ENCODE measurements at regions not wholly inside any gene's neighbourhood (a gene's known extent, or its start where the extent isn't known, plus 50 kb on each side); places are given as distances from the start of the nearest gene placed in this dataset.

DNA sequence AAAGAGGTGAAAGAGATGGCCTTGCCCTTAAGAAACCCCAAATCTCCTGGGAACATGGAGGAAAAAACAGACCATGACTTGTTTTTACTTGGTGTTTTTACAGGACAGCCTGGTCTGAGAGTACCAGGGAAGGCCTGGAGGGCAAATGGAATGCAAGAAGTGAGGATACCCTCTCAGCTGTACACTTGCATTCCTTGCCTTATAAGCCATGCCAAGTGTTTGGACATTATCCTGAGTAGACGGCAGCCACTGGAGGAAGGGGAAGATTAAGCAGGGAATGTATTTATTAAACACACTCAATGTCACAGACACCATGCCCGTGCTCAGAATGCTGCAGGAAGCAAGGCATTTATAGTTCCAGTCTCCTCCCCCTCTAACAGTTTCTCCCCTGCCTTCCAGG is 581.4 kb downstream of the CDK5RAP2 start:
- DNase-seq: no peak

- DNase-seq: no peak
Observed at GRCh38 chr9:119991797-119992196, 588.2 kb downstream of the CDK5RAP2 start.

DNA sequence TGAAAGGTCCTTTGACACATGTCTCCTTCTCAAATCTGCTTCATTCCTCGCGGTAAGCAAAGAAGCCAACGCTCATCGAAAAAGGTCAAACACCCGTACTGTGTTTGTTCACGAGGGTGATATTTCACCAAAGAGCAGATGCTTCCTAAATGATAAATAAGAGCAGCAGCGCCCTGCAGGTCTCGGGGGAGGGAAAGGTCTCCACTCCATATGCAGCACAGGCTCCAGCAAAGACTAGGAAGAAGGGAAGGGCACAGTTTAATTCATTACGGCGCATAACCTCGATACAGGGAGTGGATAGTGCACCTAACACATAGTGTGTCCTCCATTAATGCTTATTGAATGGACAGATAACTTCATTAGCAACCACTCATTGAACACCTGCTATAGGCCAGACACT is 593.3 kb downstream of the CDK5RAP2 start:
- DNase-seq: no peak

DNA sequence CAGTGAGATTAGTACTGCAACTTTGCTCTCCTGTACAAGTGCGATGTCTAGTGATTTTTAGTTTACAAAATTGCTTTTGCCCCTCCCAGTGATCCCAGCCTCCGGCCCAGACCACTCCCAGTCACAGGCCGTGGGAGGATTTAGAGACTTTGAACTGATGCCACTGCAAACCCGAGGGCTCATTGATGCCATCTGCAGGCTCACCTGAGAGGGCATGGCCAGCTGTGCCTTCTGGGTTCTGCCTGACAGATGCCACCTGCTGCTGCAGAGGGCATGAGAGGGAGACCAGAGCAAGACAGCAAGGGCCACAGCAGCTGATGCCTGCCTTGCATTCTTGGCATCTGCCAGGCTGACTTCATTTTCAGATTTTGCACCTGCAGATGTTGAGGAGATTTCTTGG is 593.8 kb downstream of the CDK5RAP2 start:
- DNase-seq: no peak

DNA sequence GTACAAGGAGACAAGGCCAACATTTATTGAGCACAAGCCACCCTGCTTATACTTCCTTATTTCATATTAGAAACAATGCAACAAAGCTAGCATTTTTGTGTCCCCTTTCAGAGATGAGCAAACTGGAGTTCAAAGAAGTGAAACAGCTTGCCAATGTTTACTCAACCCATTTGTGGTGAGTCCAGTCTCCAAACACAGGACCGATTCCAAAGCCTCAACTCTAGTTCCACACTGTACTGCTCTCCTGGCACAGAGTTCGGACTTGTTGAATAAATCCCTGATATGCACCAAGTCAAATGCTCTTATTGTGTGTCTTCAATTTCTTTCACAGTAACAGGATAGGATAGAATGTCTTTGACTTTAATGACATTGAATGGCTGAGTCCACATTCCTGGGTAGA is 604.8 kb upstream of the BRINP1 start:
- DNase-seq: no peak

GRCh38 chr9:119968836-119969707 is 599.8 kb upstream of the BRINP1 start:
- DNase-seq: peak; percentile 34

DNA sequence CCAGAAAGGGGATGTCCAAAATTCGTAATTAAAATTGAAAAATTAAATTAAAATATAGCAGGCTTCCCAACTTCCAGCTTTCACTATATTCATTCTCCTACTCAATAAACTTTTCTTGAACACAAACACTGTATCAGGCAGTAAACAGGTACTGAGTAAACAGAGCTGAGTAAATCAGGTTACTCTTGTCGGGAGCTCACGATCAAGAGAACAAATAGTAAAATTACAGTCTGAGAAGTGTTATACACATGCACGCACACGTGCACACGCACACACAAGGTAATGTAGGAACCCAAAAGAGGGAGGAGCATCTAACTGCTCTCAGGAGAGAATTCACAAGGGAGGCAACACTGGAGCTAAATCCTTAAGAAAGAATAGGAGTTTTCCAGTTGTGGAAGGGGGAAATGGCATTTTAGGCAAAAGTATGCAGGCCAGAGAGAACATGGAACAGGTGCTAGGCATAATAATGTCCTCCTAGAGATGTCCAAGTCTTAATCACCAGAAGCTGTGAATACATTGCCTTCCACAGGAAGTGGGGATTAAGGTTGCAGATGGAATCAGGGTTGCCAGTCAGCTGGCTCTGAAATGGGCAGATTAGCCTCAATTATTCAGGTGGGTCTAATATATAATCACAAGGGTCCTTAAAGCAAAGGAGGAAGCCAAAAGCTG is 598.8 kb upstream of the BRINP1 start:
- DNase-seq: no peak

DNA sequence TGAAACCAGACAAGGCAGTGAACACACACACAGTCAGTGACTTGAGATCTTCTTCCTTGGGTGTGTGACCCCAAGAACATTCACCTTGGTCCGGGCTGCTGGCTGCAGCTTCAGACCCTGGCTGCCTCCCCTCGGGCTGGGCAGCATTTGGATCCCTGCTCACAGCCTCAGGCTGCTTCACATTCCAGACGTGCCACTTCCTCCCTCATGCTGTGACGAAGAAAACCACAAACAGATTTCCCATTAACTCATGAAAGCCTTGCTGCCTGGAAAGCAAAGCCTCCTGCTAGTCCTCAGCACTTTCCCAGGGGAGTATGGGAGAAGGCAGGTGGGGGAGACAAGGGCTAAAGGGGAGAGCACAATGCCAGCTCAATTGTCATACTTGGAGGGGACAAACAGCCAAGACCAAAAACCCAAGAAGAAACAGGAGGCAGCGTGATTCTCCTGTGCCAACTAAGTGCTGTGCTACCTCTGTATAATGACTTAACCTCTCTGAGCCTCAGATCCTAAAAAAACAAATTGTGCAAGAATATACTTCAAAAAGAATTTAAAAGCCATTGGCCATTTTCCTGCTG is 594.6 kb upstream of the BRINP1 start:
- DNase-seq: peak; percentile 43

DNA sequence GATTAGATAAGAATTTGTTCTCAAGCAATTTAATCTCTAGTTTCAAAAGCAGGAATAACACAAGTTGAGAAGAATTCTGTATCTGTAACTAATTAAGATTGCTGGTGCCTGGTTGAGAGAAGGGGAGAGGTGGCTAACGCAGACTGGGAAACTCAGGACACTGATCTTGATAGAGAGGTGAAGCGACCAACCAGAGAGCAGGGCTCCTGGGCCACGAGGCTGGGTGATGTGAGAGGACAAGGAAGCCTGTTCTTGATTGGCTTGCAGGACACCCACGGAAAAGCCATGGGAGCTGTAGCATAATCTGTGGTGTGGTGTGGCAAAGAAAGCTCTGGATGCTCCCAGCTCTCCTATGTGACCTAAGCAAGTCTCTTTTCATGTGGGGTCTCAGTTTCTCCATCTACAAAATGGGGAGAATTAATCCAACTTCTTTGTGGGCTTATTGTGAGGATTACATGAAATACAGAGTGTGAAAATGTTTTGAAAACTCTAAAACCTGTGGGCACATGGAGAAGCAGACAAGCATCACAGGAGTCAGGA is 594.1 kb upstream of the BRINP1 start:
- no peak for DNase-seq

DNA sequence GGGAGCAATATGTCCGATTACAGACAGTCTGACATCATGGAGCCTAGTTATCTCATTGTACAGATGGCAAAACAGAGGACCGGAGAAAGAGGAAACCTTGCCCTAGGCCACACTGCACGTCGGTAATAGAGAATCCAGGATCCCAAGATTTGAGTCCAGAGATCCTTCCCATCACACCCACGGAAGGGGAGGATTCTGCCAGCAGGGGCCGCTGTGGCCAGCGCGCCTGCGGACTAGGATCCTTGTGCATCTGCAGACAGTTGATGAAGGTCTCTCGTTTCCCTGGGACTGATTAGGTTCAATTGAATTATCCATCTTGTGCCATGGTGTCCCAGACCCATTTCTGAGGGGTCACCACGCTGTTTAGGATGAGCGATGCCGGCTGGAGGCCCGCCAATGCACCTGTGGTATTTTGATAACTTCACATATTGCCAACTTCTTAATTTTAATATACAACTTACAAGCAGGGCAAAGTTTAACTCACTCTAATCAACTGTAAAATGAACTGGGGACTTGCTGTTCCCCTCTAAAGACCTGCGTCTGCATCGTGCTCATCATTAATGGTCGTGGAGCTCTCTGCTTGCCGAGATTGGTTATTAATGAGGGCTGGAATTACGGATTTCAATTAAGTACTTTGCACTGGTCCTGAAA is 592.7 kb upstream of the BRINP1 start:
- no peak for DNase-seq

DNA sequence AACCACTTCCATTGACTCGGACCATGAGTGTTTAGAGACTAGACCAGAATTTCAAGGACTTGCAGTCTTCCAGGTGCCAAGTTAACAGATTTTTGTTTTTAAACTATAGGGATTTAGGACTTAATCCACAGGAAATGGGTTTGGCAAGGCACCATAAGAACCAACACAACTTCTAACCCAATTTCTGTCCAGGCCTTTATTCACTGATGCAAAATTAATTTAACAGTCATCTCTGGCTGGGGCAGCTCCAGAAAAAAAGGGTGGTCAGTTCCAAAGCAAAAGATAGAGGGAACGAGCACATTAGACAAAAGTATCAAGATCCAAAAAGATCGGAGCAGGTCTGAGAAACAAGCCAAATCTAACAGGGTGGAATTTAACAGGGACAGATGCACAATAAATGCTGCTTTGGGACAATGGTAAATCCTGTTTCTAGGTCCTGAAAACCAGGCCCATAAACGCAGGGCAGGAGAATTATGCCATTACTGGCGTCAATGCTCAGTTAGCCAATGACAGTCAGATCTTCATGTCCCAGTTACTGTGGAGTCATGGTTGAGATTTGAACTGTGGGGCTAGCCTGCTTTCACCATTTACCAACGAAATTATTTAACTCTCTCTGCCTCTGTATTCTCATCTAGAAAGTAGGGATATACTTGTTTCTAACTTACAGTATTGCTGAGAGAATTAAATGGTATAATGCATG is 590.8 kb upstream of the BRINP1 start:
- DNase-seq: no peak

DNA sequence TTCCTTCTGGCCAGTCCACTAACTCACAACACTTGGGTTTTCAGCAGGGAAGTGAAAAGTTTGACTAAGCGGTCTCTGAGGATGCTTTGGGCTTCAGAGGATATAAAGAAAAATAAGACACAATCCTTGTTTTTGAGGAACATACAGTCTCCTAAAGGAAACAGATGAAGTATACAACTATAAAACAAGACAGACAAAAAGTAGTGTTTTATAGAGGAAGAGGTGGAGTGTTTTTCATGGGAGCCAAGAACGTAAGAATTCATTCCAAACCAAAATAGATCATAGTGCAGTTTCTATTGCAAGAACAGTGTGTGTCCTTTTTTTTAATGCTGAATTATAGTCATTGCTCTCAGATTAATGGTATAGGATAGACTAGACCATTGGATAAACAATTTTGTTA is 586.9 kb upstream of the BRINP1 start:
- DNase-seq: no peak

GRCh38 chr9:119955276-119955675 is 586.0 kb upstream of the BRINP1 start:
- DNase-seq: no peak

DNA sequence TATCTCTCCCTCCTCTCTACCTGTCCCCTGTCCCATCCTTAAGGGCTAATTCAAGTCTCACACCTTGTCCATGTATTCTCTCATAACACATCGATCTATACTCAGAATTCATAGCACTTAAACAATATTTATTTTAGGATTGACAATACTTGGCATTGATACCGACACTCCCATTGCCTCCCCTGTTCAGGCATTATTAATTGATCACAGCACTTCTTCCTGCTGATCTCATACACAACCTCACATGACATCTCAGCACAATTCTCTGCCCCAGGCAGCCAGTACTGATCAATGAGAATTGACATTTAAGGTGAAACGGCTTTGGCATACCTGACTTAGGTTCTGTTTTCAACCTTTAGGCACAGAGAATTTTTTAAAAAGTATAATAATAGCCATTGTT is 582.4 kb upstream of the BRINP1 start:
- DNase-seq: no peak

GRCh38 chr9:119951090-119951489 is 581.9 kb upstream of the BRINP1 start:
- DNase-seq: no peak

GRCh38 chr9:119945686-119946085 is 576.5 kb upstream of the BRINP1 start:
- no peak for DNase-seq

DNA sequence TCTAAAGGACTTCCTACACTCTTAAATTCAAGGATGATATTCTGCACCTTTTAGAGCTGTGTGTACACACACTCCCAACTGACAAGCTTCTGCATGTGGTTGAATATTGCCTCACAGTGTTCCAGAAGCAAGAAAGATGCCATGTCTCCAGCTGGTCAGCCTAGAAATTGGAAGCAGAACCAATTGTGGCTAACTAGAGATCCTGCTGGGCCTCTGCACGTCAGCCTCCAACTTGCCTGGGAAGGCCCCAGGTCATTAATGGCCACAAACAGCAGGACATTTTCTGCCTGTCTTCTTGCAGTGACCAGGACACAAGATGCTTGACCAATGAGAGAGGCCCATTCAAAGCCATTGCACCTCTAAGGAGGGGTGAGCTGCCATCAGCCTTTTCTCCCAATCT is 571.9 kb upstream of the BRINP1 start:
- DNase-seq: no peak

DNA sequence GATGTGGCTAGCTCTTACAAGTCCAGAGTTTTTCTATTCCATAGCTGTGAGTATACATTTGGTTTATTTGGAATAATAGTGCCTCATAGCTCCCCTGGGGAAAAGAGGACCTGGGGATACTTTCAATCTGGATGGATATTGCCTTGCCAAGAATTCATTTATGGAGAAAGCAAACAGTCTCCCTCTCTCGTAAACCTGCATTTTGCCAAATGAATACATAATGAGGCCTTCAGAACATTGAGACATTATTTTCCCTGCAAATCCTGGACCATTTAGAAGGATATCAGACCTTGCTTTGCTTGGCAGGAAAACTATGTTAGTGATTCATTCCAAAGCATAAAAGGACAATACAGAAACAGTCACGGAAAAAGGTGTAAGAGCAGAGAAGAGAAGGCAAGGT is 569.6 kb upstream of the BRINP1 start:
- DNase-seq: no peak

DNA sequence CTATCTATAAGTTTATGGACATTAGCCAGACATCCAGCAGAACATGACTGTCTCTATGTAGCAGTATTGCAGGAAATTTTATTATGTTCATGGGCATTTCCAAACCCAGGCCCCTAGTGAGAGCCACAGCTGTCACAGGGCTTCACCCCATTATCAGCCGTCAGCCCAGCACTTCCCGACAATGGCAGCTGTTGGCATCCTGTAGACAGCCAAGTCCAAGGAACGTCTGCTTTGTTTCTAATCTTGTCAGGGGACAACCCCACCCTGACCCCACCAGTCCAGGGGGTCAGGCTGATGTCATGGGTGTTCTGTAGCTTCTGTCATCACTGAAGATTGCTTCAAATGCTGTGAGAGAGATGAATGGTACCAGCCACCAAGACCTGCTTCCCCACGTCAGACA is 565.3 kb upstream of the BRINP1 start:
- DNase-seq: no peak

DNA sequence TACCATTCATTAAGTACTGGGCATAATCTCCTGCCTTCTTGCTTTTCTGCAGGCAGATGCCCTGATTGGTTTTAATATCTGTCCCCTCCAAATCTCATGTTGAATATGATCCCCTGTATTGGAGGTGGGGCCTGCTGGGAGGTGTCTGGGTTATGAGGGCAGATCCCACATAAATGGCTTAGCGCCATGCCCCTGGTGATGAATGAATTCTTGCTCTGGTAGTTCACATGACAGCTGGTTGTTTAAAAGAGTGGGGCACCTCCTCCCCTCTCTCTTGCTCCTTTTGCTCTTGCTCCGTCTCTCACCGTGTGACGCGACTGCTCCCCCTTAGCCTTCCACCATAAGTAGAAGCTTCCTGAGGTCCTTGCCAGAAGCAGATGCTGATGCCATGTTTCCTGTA is 564.0 kb upstream of the BRINP1 start:
- DNase-seq: no peak

- no peak for DNase-seq
Observed at GRCh38 chr9:119924736-119925135, 555.5 kb upstream of the BRINP1 start.

DNA sequence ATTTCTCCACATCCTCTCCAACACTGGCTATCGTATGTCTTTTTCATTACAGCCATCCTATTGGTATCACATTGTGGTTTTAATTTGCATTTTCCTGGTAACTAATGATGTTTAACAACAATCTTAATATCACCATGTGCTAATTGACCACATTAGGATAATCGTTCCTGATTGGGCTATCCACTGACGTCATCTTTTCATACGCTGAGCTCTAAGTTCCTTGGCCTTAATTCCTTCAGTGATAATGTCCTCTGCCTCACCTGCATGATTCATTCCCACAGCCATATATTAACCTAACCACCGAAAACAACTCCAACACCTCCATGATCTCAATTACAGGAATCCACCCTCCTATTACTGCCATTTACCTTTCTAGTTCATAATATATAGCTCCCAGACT is 547.9 kb upstream of the BRINP1 start:
- DNase-seq: no peak
